ENCODE measurements at regions not wholly inside any gene's neighbourhood (a gene's known extent, or its start where the extent isn't known, plus 50 kb on each side); places are given as distances from the start of the nearest gene placed in this dataset.

- TF ChIP-seq EZH2 (IDR thresholded peaks at IDR 0.05) (no peak), POLR2AphosphoS5 (IDR thresholded peaks at IDR 0.05; ENCODE audit: borderline replicate concordance, low read depth, low read length) (no peak)
These were observed 291.4 kb downstream of the CSNK1G3 start for GRCh38 chr5:123803359-123803758.
